Type B pancreatic cell (in vitro differentiated cells): ENCODE measurements at regions not wholly inside any gene's neighbourhood (a gene's known extent, or its start where the extent isn't known, plus 50 kb on each side); places are given as distances from the start of the nearest gene placed in this dataset.
"Not testable (repeated sequence)": the region's sequence is repeated elsewhere in the genome, so short reads cannot be mapped to it uniquely, and the experiment has no call there.

Source experiments
- DNase-seq: peaks from one replicate; pipeline ENCODE4 v3.0.0; 2021; ENCODE audit warnings: mixed read lengths; ENCODE audit not compliant: unreplicated experiment; ENCODE audit errors: extremely low spot score
- H3K27ac Mint-ChIP-seq: 2 replicates; pipeline ENCODE4 v1.8.0; 2021; ENCODE audit warnings: mild to moderate bottlenecking, mixed read lengths
- H3K27me3 Mint-ChIP-seq: 2 replicates; pipeline ENCODE4 v1.8.0; 2021; ENCODE audit warnings: mixed read lengths
- H3K36me3 Mint-ChIP-seq: 2 replicates; pipeline ENCODE4 v1.8.0; 2021; ENCODE audit warnings: mixed read lengths
- H3K4me1 Mint-ChIP-seq: one replicate; pipeline ENCODE4 v1.8.0; 2021; ENCODE audit warnings: mixed read lengths; ENCODE audit not compliant: unreplicated experiment
- H3K4me3 Mint-ChIP-seq: 2 replicates; pipeline ENCODE4 v1.8.0; 2021; ENCODE audit warnings: mild to moderate bottlenecking, mixed read lengths
- H3K9me3 Mint-ChIP-seq: 2 replicates; pipeline ENCODE4 v1.8.0; 2021; ENCODE audit warnings: mixed read lengths
- CTCF ChIP-seq: fragments of 200-600 bp; sonication (generic); conservative IDR thresholded peaks from 2 replicates; pipeline ENCODE4 v1.5.0; 2021; ENCODE audit warnings: antibody characterized with exemption, mild to moderate bottlenecking

- DNase-seq = no peak
- TF ChIP-seq CTCF = no peak
- Mint-ChIP-seq H3K4me1 (no peaks in the 10 kb centered on the region), H3K9me3 (no peaks in the 10 kb centered on the region), H3K4me3 (no peak overlapping the region), H3K27ac (no peak overlapping the region), H3K27me3 (no peaks in the 10 kb centered on the region), H3K36me3 (no peaks in the 10 kb centered on the region)
Observed at GRCh38 chr3:8027954-8028353, 473.7 kb upstream of the LMCD1 start.

DNA sequence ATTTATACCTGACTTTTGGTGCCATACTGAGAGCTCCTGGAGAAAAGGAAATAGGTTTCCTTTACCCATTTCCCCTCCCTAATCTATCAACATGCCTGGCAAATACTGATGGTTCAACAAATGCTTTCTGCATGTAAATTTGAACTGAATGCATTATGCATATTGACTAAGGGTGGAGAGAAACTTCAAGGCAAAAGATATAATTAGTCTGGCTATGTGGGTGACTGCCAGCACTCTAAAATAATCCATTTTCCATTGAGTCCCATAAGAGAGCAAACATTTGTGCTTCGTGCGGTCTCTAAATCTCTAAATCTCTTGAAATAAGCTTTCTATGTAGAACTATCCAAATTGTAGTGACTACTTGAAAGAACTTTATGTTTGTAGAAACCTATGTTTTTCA, 451.3 kb upstream of the LMCD1 start:
- DNase-seq = no peak
- Mint-ChIP-seq H3K4me3 (no peak overlapping the region), H3K9me3 (no peaks in the 10 kb centered on the region), H3K27me3 (peaks cover 16% of the 10 kb centered on the region), H3K4me1 (no peaks in the 10 kb centered on the region), H3K36me3 (no peaks in the 10 kb centered on the region), H3K27ac (no peak overlapping the region)
- TF ChIP-seq CTCF = no peak

DNA sequence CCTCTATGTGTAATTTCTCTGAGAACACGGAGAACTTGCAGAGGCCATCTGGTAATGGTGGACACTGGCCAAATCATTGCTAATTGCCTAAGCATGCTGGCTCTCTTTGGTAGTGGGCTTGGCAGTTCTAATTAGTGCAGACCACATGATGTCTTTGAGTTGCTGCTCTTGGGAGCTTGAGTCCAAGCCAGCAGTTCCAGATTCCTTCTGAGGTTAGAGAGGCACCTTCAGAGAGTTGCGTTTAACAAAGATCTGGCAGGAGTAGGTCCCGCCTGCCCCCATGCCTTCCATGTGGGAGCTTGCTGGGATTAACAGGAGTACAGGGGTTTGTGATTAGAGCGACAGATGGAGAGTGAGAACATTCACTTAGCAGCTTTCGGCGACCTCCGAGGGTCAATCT, 449.0 kb upstream of the LMCD1 start:
- Mint-ChIP-seq H3K4me1 (no peaks in the 10 kb centered on the region), H3K27me3 (peaks cover 16% of the 10 kb centered on the region), H3K9me3 (peaks cover 5% of the 10 kb centered on the region), H3K27ac (no peak overlapping the region), H3K36me3 (no peaks in the 10 kb centered on the region), H3K4me3 (no peak overlapping the region)
- no peak for DNase-seq
- TF ChIP-seq CTCF = no peak

DNA sequence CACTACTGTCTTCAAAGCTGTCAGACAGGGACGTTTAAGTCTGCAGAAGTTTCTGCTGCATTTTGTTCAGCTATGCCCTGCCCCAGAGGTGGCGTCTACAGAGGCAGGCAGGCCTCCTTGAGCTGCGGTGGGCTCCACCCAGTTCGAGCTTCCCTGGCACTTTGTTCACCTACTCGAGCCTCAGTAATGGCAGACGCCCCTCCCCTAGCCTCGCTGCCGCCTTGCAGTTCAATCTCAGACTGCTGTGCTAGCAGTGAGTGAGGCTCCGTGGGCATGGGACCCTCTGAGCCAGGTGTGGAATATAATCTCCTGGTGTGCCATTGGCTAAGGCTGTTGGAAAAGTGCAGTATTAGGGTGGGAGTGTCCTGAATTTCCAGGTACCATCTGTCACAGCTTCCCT, 433.5 kb upstream of the LMCD1 start:
- not testable (repeated sequence) for H3K4me3 Mint-ChIP-seq, H3K36me3 Mint-ChIP-seq, DNase-seq, H3K27me3 Mint-ChIP-seq, H3K27ac Mint-ChIP-seq, H3K9me3 Mint-ChIP-seq
- peaks cover 11% of the 10 kb centered on the region for H3K4me1 Mint-ChIP-seq

DNA sequence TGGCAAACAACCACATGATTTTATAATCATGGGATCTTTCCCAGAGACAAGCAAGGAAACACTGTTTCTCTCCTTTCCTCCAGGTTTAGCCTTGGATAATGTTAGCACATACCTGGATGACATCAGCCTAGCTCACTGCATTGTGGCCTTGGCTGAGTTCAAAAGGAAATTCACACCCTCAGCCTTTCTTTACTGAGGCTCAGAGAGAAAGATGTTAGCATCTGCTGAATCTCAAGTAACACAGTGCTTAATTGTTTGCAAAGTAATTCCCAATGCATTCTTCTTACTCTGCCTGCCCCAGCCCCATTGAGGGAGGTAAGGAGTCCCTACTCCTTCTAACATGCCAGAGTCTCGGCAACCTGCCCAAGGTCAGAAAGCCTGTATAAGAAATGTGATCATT, 432.2 kb upstream of the LMCD1 start:
- peaks cover 11% of the 10 kb centered on the region for H3K4me1 Mint-ChIP-seq
- TF ChIP-seq CTCF = no peak
- DNase-seq = no peak
- no peaks in the 10 kb centered on the region for H3K9me3 Mint-ChIP-seq
- H3K4me3 Mint-ChIP-seq = no peak overlapping the region
- no peaks in the 10 kb centered on the region for H3K36me3 Mint-ChIP-seq
- H3K27ac Mint-ChIP-seq = no peak overlapping the region
- no peaks in the 10 kb centered on the region for H3K27me3 Mint-ChIP-seq

DNA sequence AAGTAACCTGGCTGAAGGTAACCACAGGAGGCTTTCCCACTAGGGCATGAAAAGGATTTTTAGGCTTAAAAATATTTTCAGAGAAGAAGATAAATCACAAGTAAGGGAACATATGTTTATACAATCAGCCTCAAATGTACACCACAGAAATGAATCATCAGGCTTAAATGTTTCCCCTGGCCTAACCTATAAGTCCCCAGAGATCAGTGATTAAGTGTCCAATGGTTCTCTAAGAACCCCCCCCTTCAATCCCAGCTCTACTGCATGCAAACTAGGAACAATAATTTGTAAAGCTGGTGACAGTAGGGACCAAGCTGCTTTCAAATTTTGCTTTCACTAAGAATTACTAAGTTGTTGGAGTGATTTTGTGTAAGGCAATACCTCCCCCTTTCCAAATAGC, 431.6 kb upstream of the LMCD1 start:
- DNase-seq = no peak
- Mint-ChIP-seq H3K27ac (no peak overlapping the region), H3K36me3 (no peaks in the 10 kb centered on the region)

DNA sequence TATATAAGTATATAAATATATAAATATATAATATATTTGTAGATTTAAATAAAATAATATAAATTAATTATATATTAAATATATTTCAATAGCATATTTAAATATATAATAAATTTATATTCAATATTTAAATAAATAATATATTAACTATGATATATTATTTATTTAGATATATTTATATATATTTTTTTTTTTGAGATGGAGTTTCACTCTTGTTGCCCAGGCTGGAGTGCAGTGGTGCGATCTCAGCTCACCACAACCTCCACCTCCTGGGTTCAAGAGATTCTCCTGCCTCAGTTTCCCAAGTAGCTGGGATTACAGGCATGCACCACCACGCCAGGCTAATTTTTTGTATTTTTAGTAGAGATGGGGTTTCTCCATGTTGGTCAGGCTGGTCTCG, 426.9 kb upstream of the LMCD1 start:
- H3K36me3 Mint-ChIP-seq, H3K4me1 Mint-ChIP-seq: not testable (repeated sequence)

More for the DNA sequence above, 431.6 kb upstream of the LMCD1 start:
- no peaks in the 10 kb centered on the region for H3K9me3 Mint-ChIP-seq
- no peak for TF ChIP-seq CTCF
- H3K27me3 Mint-ChIP-seq = no peaks in the 10 kb centered on the region
- H3K4me3 Mint-ChIP-seq = no peak overlapping the region
- H3K4me1 Mint-ChIP-seq = peaks cover 11% of the 10 kb centered on the region

More for the DNA sequence above, 426.9 kb upstream of the LMCD1 start:
- H3K9me3 Mint-ChIP-seq, H3K27me3 Mint-ChIP-seq, DNase-seq, H3K27ac Mint-ChIP-seq, H3K4me3 Mint-ChIP-seq: not testable (repeated sequence)
